ENCODE measurements at regions not wholly inside any gene's neighbourhood (a gene's known extent, or its start where the extent isn't known, plus 50 kb on each side); places are given as distances from the start of the nearest gene placed in this dataset.

GRCh38 chr10:44010873-44011602, 362.4 kb upstream of the ZNF32 start:
- Histone ChIP-seq H2AFZ (ENCODE audit: low read depth, low read length, poor library complexity, severe bottlenecking) (no peak overlapping the region), H3K9ac (ENCODE audit: low read length) (no peak overlapping the region), H3K27me3 (ENCODE audit: insufficient read depth, low read length) (peaks cover 34% of the 10 kb centered on the region), H3K4me3 (replicated peaks in 1 of 2; ENCODE audit: low read depth in 1 of 2, low read length in 2 of 2) (no peak overlapping the region), H3K9me2 (ENCODE audit: insufficient read depth) (no peaks in the 10 kb centered on the region), H4K20me1 (ENCODE audit: insufficient read depth) (no peaks in the 10 kb centered on the region), H3K79me2 (ENCODE audit: insufficient read depth, low read length) (no peaks in the 10 kb centered on the region), H3K27ac (ENCODE audit: low read depth, low read length) (no peak overlapping the region), H3K36me3 (ENCODE audit: control insufficient read depth in 1 of 2, insufficient read depth in 2 of 2, low read length in 2 of 2) (no peaks in the 10 kb centered on the region), H3K4me1 (ENCODE audit: control insufficient read depth in 1 of 2, insufficient read depth in 2 of 2, low read length in 2 of 2) (peaks cover 0 to 7% of the 10 kb centered on the region in 2 experiments; a peak in 1 of 4 replicates), H3K4me2 (ENCODE audit: low read length) (no peak overlapping the region; the same call in 1 of the 2 replicates), H3K9me3 (ENCODE audit: control insufficient read depth in 1 of 2, insufficient read depth in 1 of 2, low read depth in 1 of 2, low read length in 2 of 2) (no peaks in the 10 kb centered on the region)
- DNase-seq (ENCODE audit: low read depth, low spot score) (no peak), ATAC-seq (no peak)
- no TSS peak for BruUV-seq (replicated peaks)
- TF ChIP-seq EZH2 (IDR thresholded peaks at IDR 0.05) (no peak), FOSL1 (IDR thresholded peaks at IDR 0.05; ENCODE audit: low read depth) (no peak), EGR1 (IDR thresholded peaks at IDR 0.05; ENCODE audit: low read depth) (no peak), CBX3 (IDR thresholded peaks at IDR 0.05; ENCODE audit: low read depth) (no peak), ZFX (IDR thresholded peaks at IDR 0.05) (no peak), REST (IDR thresholded peaks at IDR 0.05; ENCODE audit: low read depth) (no peak), ZNF274 (IDR thresholded peaks at IDR 0.05; ENCODE audit: low read depth, low read length) (no peak), EZH2phosphoT487 (IDR thresholded peaks at IDR 0.05; ENCODE audit: borderline replicate concordance) (no peak), RAD21 (IDR thresholded peaks at IDR 0.05; ENCODE audit: low read depth) (no peak), CTCF (IDR thresholded peaks at IDR 0.05 in 2 of 3, conservative IDR thresholded peaks at IDR 0.05 in 1 of 3; ENCODE audit: borderline replicate concordance in 1 of 3, insufficient read depth in 1 of 3, low read depth in 2 of 3, low read length in 2 of 3) (no peak), ATF3 (IDR thresholded peaks at IDR 0.05) (no peak), SRF (IDR thresholded peaks at IDR 0.05; ENCODE audit: low read depth) (no peak), POLR2A (IDR thresholded peaks at IDR 0.05; ENCODE audit: borderline replicate concordance, extremely low read depth, insufficient read depth, insufficient read length) (no peak), YY1 (IDR thresholded peaks at IDR 0.05; ENCODE audit: extremely low read depth, insufficient replicate concordance, low read depth, low read length) (no peak), TCF7L2 (IDR thresholded peaks at IDR 0.05; ENCODE audit: borderline replicate concordance, extremely low read depth, insufficient read depth, insufficient read length) (no peak)
- TF ChIP-seq, protein P1, sequence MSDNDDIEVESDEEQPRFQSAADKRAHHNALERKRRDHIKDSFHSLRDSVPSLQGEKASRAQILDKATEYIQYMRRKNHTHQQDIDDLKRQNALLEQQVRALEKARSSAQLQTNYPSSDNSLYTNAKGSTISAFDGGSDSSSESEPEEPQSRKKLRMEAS (IDR thresholded peaks at IDR 0.05): no peak
- RAD21 ChIA-PET (ENCODE audit: low non-redundant PET in 1 of 2, low total read pairs in 2 of 2, uncharacterized antibody in 2 of 2, unreplicated experiment in 2 of 2): no interaction called here
- POLR2A ChIA-PET: no interaction called here
- CTCF ChIA-PET: no interaction called here
- intact Hi-C loops (cut with micrococcal nuclease): no loop called here

Measured in HCT116 (cell line).